Suprapubic skin (tissue), 4 donors: ENCODE measurements at regions not wholly inside any gene's neighbourhood (a gene's known extent, or its start where the extent isn't known, plus 50 kb on each side); places are given as distances from the start of the nearest gene placed in this dataset.

Experiments used
- CTCF ChIP-seq, 2 donors: fragments of 200-600 bp in 1 of 2; fragments of 450-650 bp in 1 of 2; sonication (generic) in 1 of 2; IDR thresholded peaks; one replicate each; pipeline ENCODE4 v1.5.1; 2016 to 2019; ENCODE audit warnings: antibody characterized with exemption in 2 of 2, mild to moderate bottlenecking in 1 of 2, moderate library complexity in 1 of 2
- EP300 ChIP-seq: sonication (generic); formaldehyde crosslinking; IDR thresholded peaks from one replicate; pipeline ENCODE4 v1.6.1; 2017; ENCODE audit warnings: antibody characterized with exemption
- POLR2AphosphoS5 ChIP-seq, 3 donors: sonication (generic); formaldehyde crosslinking; IDR thresholded peaks; one replicate each; pipeline ENCODE4 v1.6.1; 2017; ENCODE audit warnings: antibody characterized with exemption in 3 of 3

GRCh38 chr5:168140241-168140640 is 151.2 kb upstream of the WWC1 start:
- no peak for TF ChIP-seq CTCF (IDR thresholded peaks at IDR 0.05)
- no peak for TF ChIP-seq EP300
- TF ChIP-seq POLR2AphosphoS5 (IDR thresholded peaks at IDR 0.05): no peak
